ENCODE measurements at regions not wholly inside any gene's neighbourhood (a gene's known extent, or its start where the extent isn't known, plus 50 kb on each side); places are given as distances from the start of the nearest gene placed in this dataset.

GRCh38 chr2:184339966-184340365, 258.4 kb upstream of the ZNF804A start:
- no peak for TF ChIP-seq ZNF507 (tag; conservative IDR thresholded peaks at IDR 0.05)
- TF ChIP-seq THRAP3 (IDR thresholded peaks at IDR 0.05; ENCODE audit: borderline replicate concordance) = no peak
- no peak for TF ChIP-seq BRD4 (IDR thresholded peaks at IDR 0.05)
- TF ChIP-seq TFAM (CRISPR knock-in tag; conservative IDR thresholded peaks at IDR 0.05) = no peak
- TF ChIP-seq MEF2D (tag; conservative IDR thresholded peaks at IDR 0.05; ENCODE audit: low read depth) = no peak
- no peak for TF ChIP-seq CTBP1 (IDR thresholded peaks at IDR 0.05; ENCODE audit: borderline replicate concordance)
- no peak for TF ChIP-seq EP300 (IDR thresholded peaks at IDR 0.05; ENCODE audit: low read length)
- no peak for TF ChIP-seq EWSR1 (IDR thresholded peaks at IDR 0.05; ENCODE audit: borderline replicate concordance, low read depth, partially characterized antibody)
- no peak for TF ChIP-seq SREBF2 (CRISPR knock-in tag; IDR thresholded peaks at IDR 0.05)
- no peak for TF ChIP-seq RBM34 (IDR thresholded peaks at IDR 0.05; ENCODE audit: borderline replicate concordance, insufficient read depth, low read length)
- TF ChIP-seq MTA2 (IDR thresholded peaks at IDR 0.05; ENCODE audit: low read depth) = no peak
- TF ChIP-seq SNIP1 (IDR thresholded peaks at IDR 0.05; ENCODE audit: low read depth) = no peak
- TF ChIP-seq RBM15 (IDR thresholded peaks at IDR 0.05; ENCODE audit: insufficient read depth, low read length) = no peak
- no peak for TF ChIP-seq RFX5 (IDR thresholded peaks at IDR 0.05; ENCODE audit: low read depth, low read length)
- TF ChIP-seq KHSRP (IDR thresholded peaks at IDR 0.05) = no peak
- TF ChIP-seq SRSF7 (optimal IDR thresholded peaks at IDR 0.05; ENCODE audit: low read depth, low read length) = no peak
- no peak for TF ChIP-seq NFYB (IDR thresholded peaks at IDR 0.05; ENCODE audit: extremely low read depth, insufficient read length)
- Histone ChIP-seq H3K4me1 (replicated peaks in 1 of 2; ENCODE audit: control insufficient read depth in 2 of 2, insufficient read depth in 2 of 2, low read length in 2 of 2) (no peaks in the 10 kb centered on the region), H3K27ac (ENCODE audit: extremely low read depth, low read depth, low read length) (no peak overlapping the region), H3K9me3 (replicated peaks; ENCODE audit: control insufficient read depth, insufficient read depth, low read depth, low read length) (no peaks in the 10 kb centered on the region), H3K9ac (ENCODE audit: insufficient read depth in 1 of 2, low read depth in 2 of 2, low read length in 2 of 2) (no peak overlapping the region), H4K20me1 (replicated peaks; ENCODE audit: control insufficient read depth, insufficient read depth, low read length) (no peaks in the 10 kb centered on the region), H3K9me1 (ENCODE audit: control insufficient read depth, insufficient read depth, low read length) (no peaks in the 10 kb centered on the region), H3K27me3 (ENCODE audit: control insufficient read depth in 2 of 2, insufficient read depth in 2 of 2, low read length in 2 of 2) (no peaks in the 10 kb centered on the region), H3K36me3 (ENCODE audit: control insufficient read depth, insufficient read depth, low read length) (no peaks in the 10 kb centered on the region), H3K79me2 (ENCODE audit: control insufficient read depth, insufficient read depth, low read length) (no peaks in the 10 kb centered on the region), H3K4me2 (ENCODE audit: insufficient read depth, low read length) (no peak overlapping the region), H3K4me3 (no peak overlapping the region), H2AFZ (ENCODE audit: low read depth, low read length) (no peak overlapping the region)
- no peak for ATAC-seq
- no TSS peak for BruUV-seq (replicated peaks)
- 9% methylated on average over 1 of the region's 1 CpG for WGBS (ENCODE audit: insufficient coverage, low coverage, missing lambda C conversion rate)
- in situ Hi-C loops (cut with MboI) (no loop called here), intact Hi-C loops (cut with micrococcal nuclease) (no loop called here)
- DNase-seq (ENCODE audit: extremely low read depth in 1 of 4, low spot score in 3 of 4) = no peak
- ChIA-PET POLR2A (no interaction called here), CTCF (ENCODE audit: low intra/inter-chr PET ratio) (no interaction called here)
- FAIRE-seq = no peak
